GM21825 (cell line): ENCODE measurements at regions not wholly inside any gene's neighbourhood (a gene's known extent, or its start where the extent isn't known, plus 50 kb on each side); places are given as distances from the start of the nearest gene placed in this dataset.
A peak's percentile ranks its signal among the peaks of the same experiment; 100 is the strongest.

Experiments
- ATAC-seq: cut with Tn5 transposase; IDR thresholded peaks from one replicate; pipeline ENCODE4 v1.9.1; 2021; ENCODE audit warnings: mild to moderate bottlenecking, moderate library complexity; ENCODE audit not compliant: unreplicated experiment

DNA sequence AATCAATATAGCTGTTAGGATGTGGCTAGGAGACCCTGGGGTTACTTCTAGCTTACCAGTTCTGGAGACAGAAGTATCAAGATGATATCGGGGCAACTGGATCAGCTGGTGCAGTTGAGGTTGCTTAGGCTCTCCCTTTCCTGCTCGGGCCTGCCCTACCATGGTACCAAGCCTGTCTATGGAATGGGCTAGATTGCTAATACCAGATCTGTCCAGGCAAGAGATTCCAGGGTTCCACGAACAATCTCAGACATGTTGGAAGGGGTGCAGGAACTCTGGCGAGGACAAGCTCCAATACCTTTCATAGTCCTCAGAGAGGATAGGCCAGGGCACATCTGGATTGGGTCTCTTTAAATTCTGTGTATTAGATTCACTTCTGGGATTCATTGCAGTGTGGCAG, 53.8 kb downstream of the ADM start:
- no peak for ATAC-seq

- ATAC-seq: no peak
Observed at GRCh38 chr11:10359171-10359570, 54.3 kb downstream of the ADM start.

GRCh38 chr11:10360835-10361234, 56.0 kb downstream of the ADM start:
- ATAC-seq: no peak

DNA sequence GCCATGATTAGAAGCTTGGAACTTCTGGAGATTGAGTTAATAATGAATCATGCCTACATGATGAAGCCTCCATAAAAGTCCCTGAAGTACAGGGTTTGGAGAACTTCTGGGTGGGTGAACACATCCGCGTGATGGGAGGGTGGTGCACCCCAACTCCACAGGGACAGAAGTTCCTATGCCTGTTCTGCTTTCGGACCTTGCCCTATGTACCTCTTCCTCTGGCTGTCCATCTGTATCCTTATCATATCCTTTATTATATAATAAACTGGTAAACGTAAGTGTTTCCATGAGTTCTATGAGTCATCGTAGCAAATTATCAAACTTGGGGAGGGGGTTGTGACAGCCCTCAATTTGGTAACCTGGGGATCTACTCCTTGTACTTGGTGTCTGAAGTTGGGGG, 60.2 kb downstream of the ADM start:
- no peak for ATAC-seq

- peak; percentile 86 for ATAC-seq
Observed at GRCh38 chr11:10366568-10367331, 61.9 kb downstream of the ADM start.

- no peak for ATAC-seq
Observed at GRCh38 chr11:10371926-10372641, 67.2 kb downstream of the ADM start.

GRCh38 chr11:10373340-10373739, 68.5 kb downstream of the ADM start:
- no peak for ATAC-seq

- ATAC-seq: no peak
Observed at GRCh38 chr11:10373929-10374328, 69.1 kb downstream of the ADM start.

DNA sequence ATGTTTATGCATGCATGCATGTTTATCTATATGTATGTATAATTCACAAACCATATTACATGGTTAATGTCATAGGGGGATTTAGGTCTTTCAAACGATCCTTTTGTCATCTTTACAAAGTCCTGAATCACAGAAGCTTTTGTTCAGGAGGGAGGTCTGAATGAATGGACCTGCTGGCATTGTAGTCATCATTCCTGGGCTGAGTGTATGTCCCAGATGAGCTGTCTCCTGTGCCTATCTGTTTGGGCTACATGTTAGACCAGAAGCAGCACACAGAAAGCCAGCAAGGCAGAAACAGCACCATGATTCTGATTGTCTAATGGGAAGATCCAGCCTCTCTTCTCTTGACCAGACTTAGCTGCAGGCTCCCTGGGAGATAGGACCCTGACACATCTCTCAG, 69.5 kb downstream of the ADM start:
- ATAC-seq: no peak

GRCh38 chr11:10375280-10375971, 70.6 kb downstream of the ADM start:
- no peak for ATAC-seq

DNA sequence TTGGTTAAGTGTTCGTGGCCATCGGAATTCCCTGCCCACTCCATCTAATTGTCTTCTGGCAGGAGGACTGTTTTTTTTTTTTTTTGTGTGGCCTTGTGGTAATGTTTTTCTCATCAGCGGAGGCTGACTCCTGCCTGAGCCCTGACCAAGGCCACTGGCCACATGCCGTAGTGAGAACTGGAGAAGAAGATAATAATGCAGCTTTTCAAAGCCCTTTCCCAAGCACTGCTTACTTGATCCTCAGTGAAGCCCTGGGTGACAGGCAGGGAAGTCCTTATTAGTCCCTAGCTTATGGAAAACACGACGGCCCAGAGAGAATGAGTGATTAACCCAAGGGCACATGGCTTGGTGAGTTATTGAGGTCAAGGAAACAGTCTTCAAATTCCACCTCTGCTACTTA, 71.2 kb downstream of the ADM start:
- ATAC-seq: no peak

DNA sequence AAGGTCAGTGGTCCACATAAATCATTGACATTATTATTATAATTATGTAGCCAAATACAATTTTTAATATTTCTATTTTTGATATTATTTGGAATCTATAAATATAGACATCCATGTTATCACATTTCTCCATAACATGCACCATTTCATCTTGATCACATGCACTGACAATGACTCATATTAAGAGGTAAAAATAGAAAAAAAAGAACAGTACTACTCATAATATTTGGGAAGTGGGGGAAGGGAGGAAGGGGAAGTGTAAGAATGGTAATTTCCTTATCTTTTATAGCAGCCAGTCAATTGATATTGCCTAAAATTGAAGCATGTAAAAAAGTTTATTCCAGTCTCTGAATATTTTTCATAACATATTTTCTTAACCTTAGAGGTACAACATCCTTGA, 72.3 kb downstream of the ADM start:
- ATAC-seq: no peak

GRCh38 chr11:10378362-10378761, 73.5 kb downstream of the ADM start:
- ATAC-seq: no peak

DNA sequence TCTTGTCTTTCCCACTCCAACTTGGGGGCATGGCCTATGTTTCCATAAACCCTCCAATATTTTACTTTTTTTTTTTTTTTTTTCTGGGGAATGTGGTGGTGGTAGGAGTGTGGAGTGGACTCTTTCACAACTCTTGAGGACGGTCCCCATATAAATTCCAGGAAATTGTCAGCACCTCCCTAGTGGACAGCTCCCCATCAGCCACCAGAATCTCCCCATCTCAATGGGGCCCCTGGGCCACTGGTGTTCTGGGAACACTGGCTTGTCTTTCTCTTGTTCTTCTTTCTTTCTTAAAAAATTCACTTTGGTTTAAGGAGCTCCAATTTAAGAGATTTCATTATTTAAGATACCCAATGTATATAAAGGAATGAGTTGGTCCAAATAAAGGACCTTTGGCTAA, 74.1 kb downstream of the ADM start:
- no peak for ATAC-seq

- ATAC-seq: no peak
Observed at GRCh38 chr11:10379426-10379825, 74.6 kb downstream of the ADM start.

DNA sequence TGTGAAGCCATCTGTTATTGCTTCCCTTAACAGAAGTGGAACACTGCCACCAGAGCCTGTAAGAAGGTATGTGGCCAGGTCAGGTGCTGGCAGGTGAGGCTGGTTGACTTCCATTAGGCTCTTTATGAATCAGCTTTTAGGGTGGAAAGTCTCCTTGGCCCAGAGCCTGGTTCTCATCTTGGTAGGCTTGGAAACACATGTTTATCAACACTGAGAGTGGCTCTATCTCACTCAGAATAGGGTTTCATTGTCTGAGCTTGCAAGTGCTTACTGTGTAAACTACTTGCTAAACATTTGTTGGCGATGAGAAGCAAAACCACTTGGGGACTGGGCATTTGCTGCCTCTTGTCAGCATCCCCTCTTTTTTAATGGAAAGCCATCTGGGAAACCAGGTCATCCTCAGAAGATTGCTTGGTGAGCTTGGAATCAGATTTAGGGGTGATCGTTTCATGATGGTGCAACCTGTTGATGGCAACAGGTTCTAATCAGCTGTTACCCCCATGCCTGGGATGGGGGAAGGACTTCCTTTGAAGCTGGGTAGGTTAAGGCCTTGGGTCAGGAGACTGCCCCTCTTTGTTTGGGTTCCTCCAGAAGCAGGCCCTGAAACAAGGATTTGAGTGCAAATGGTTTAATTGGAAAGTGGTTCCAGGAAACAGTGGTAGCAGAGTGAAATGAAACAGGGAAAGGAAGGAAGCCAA, 75.0 kb upstream of the AMPD3 start:
- ATAC-seq: no peak

DNA sequence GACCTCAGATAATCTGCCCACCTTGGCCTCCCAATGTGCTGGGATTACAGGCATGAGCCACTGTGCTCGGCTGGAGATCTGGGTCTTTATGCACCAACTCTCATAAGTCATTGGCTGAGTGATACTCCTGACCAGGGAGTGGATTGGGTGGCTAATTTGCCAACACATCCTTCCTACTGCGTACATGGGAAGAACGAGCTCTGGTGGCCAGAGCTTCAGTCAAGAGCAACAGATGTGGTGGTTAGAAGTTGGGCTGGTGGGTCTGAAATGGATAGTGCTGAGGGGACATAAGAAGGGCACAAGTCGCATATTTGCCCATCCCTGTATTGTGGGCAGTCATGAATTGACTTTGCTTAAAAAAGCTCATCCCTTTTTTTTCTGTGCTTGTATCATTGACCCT, 74.1 kb upstream of the AMPD3 start:
- no peak for ATAC-seq

DNA sequence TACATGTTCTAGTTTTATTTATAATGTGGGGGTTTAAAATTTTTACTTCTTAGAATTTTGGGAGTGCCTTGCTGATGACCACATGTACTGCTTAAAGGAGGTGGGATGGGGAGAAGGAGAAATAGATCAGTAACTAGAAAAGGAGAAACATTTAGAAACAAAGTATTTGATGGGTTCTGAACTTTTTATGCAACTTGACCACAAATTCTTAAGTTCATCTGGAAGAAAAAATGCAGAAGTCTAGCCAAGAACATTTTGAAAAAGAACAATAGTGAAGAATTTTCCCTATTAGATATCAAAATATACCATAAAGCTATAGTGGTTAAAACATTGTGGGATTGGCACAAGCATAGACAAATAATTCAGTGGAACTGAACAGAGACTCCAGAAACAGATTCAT, 73.3 kb upstream of the AMPD3 start:
- ATAC-seq: no peak

DNA sequence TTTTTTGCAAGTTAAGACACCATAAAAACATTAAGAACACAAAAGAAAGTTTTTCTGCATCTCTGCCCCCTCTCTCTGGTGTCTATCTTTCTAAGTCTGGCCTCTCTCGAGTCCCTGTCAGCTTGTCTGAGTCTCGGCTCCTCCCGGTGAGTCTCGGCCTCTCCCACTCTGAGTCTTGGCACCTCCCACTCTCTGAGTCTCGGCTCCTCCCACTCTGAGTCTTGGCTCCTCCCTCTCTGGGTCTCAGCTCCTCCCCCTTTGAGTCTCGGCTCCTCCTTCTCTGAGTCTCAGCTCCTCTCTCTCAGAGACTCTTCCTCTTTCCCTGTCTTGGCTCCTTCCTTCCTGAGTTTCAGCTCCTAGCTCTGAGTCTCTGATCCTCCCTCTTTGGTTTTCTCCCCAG, 72.5 kb upstream of the AMPD3 start:
- no peak for ATAC-seq

- ATAC-seq: no peak
Observed at GRCh38 chr11:10385696-10386095, 69.4 kb upstream of the AMPD3 start.

- no peak for ATAC-seq
Observed at GRCh38 chr11:10386361-10386760, 68.7 kb upstream of the AMPD3 start.

DNA sequence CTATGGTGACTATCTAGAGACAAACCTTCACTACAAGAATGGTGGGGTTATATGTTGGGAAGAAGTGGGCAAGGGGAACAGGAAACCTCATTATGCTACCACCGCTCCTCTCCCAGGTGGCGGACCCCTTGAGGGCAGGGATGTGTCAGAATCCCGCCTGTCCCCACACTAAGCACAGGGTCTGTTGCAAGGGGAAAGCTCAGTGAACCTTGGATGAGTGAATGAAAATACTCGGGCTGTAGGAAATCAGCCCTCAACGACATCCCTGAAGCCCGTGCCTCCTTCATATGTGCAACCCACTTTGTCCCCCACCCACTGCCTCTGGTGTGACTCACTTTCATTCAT, 68.2 kb upstream of the AMPD3 start:
- no peak for ATAC-seq
